Lung (tissue), 11 donors: ENCODE measurements at regions not wholly inside any gene's neighbourhood (a gene's known extent, or its start where the extent isn't known, plus 50 kb on each side); places are given as distances from the start of the nearest gene placed in this dataset.

ENCODE experiments used
- ATAC-seq: fragments of 200-7000 bp; cut with Tn5 transposase; one replicate; pipeline ENCODE4 v1.9.1; 2020; ENCODE audit warnings: moderate number of reproducible peaks; ENCODE audit not compliant: insufficient read depth, low FRiP score
- DNase-seq, 3 donors: peaks; one replicate each; pipeline ENCODE4 v3.0.0-alpha.2; 2013 to 2017
- H3K27ac ChIP-seq, 2 donors: one replicate each; pipeline ENCODE4 v1.5.1; 2013; ENCODE audit warnings: mild to moderate bottlenecking in 2 of 2, moderate library complexity in 2 of 2, control low read depth in 1 of 2, inconsistent platforms in 1 of 2, low read depth in 1 of 2, low read length in 1 of 2
- H3K27me3 ChIP-seq, 3 donors: one replicate each; pipeline ENCODE4 v1.5.1; 2013; ENCODE audit warnings: low read length in 2 of 3; ENCODE audit not compliant: control insufficient read depth in 3 of 3, insufficient read depth in 3 of 3
- H3K36me3 ChIP-seq, 4 donors: one replicate each; pipeline ENCODE4 v1.5.1; 2013; ENCODE audit warnings: low read length in 4 of 4, mild to moderate bottlenecking in 1 of 4, moderate library complexity in 1 of 4; ENCODE audit not compliant: control insufficient read depth in 4 of 4, insufficient read depth in 4 of 4
- H3K4me1 ChIP-seq, 5 donors: one replicate each; pipeline ENCODE4 v1.5.1; 2013; ENCODE audit warnings: low read length in 5 of 5, mild to moderate bottlenecking in 2 of 5, moderate library complexity in 1 of 5; ENCODE audit not compliant: control insufficient read depth in 5 of 5, insufficient read depth in 5 of 5
- H3K4me3 ChIP-seq: one replicate; pipeline ENCODE4 v1.5.1; 2013; ENCODE audit warnings: mild to moderate bottlenecking, control low read depth, moderate library complexity
- H3K9ac ChIP-seq, 2 donors: one replicate each; pipeline ENCODE4 v1.5.1; 2013; ENCODE audit warnings: low read length in 2 of 2, control low read depth in 1 of 2; ENCODE audit not compliant: insufficient read depth in 1 of 2
- H3K9me3 ChIP-seq, 4 donors: one replicate each; pipeline ENCODE4 v1.5.1; 2013; ENCODE audit warnings: low read length in 3 of 4, mild to moderate bottlenecking in 1 of 4, moderate library complexity in 1 of 4; ENCODE audit not compliant: control insufficient read depth in 4 of 4, insufficient read depth in 3 of 4
- WGBS, 2 donors: extraction: QIAGEN DNeasy Blood & Tissue Kit; methylation state at CpG; one replicate each; pipeline ENCODE4 v1.1.7; 2013; 5-methylcytosine and 5-hydroxymethylcytosine counted together
- TF ChIP-seq, protein P1 (sequence below): IDR thresholded peaks from 2 replicates; pipeline ENCODE4 v1.5.1; 2012; ENCODE audit warnings: mild to moderate bottlenecking; ENCODE audit errors: control extremely low read depth, extremely low read depth
- donor health status: control.
- donor health status: control.
- donor health status: Bipolar disorder and iron deficiency.
- donor health status: healthy.
- donor health status: DM: yes; HTN: yes; CAD: no.

DNA sequence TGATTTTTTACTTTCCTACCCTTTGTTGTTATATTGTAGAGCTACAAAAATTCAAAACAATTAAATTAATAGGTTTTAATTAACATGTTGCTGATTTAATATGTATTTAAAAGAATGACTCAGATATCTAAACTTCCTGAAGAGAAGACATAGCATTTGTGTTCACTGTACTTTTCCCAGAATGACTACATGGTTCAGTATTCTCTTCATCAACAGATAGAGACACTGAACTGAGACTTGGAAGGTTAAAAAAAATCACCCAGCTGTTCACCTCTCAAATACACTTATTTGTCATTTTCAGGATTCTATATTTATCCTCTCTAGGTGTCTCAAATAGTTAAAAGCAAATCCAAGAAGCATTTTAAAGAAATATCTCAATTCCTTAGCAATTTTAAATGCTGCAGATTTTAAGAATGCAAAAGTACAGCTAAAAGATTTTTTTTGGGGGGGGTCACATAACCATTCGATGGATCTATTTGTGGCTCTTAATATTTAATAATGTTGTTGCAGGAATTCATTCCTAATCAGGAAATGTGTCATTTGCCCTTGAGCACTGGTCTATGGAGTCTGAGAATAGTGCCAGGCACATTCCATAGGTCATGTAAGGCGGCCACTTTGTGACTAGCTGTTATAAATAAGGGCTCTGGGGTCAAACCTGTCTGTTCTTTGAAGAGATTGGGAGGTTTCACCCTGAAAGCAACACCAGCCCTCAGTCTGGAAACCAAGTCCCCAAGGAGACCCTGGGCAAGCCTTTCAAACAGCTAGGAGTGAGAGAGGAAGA lies 463.1 kb downstream of the NR2F1-AS1 start:
- H3K4me1 ChIP-seq, result peaks cover 0 to 15% (median 0%) of the 10 kb centered on the region in 5 donors
- no peak for ATAC-seq
- no peaks in the 10 kb centered on the region for H3K27me3 ChIP-seq
- no peak overlapping the region for H3K27ac ChIP-seq
- H3K9me3 ChIP-seq, result no peaks in the 10 kb centered on the region
- H3K36me3 ChIP-seq, result no peaks in the 10 kb centered on the region
- WGBS, 2 donors, result 54 to 61% methylated on average over 2 of the region's 2 CpGs
- DNase-seq, result no peak
- H3K9ac ChIP-seq, result no peak overlapping the region
- TF ChIP-seq, protein P1, sequence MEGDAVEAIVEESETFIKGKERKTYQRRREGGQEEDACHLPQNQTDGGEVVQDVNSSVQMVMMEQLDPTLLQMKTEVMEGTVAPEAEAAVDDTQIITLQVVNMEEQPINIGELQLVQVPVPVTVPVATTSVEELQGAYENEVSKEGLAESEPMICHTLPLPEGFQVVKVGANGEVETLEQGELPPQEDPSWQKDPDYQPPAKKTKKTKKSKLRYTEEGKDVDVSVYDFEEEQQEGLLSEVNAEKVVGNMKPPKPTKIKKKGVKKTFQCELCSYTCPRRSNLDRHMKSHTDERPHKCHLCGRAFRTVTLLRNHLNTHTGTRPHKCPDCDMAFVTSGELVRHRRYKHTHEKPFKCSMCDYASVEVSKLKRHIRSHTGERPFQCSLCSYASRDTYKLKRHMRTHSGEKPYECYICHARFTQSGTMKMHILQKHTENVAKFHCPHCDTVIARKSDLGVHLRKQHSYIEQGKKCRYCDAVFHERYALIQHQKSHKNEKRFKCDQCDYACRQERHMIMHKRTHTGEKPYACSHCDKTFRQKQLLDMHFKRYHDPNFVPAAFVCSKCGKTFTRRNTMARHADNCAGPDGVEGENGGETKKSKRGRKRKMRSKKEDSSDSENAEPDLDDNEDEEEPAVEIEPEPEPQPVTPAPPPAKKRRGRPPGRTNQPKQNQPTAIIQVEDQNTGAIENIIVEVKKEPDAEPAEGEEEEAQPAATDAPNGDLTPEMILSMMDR, result no peak
- no peak overlapping the region for H3K4me3 ChIP-seq

DNA sequence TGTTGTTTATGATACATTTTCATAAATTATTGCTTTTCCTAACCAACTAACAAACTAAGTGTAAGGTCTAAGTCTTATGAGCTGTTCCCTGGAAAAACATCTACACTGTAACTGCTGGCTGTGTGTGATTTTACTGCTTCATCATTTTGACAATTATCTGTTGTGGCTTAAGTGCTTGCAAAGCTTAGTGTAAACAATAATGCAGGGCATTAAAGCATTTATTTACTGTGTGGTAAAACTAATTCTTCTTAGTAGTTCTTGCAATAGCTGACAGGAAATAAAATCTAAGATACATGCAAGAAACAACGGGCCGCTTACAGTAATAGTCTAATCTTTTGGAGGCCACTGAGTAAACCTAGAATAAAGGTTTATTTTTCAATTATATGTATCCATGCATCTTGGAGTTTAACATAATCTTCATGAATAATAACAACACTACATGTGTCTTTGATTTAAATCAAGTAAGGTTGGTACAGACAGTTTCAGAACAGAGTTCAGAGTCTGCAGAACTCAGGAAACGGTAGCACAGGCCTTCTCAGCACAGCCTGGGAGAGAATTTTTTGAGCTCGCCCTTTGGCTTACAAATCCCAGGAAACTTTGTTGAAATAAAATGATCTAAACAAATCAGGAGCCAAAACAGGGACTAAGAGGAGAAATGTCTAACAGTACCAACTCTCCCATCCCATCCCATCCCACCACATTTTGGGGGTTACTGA lies 473.1 kb downstream of the NR2F1-AS1 start:
- TF ChIP-seq, protein P1, result no peak
- Histone ChIP-seq H3K36me3 (no peaks in the 10 kb centered on the region), H3K9me3 (no peaks in the 10 kb centered on the region), H3K27me3 (no peaks in the 10 kb centered on the region), H3K9ac (no peak overlapping the region), H3K4me1 (peaks cover 0 to 23% (median 0%) of the 10 kb centered on the region in 5 donors), H3K4me3 (no peak overlapping the region), H3K27ac (no peak overlapping the region)
- DNase-seq (peak in 1 of 3 donors; percentile 34), ATAC-seq (no peak)
- WGBS, 2 donors, result 67 to 69% methylated on average over 4 of the region's 4 CpGs

DNA sequence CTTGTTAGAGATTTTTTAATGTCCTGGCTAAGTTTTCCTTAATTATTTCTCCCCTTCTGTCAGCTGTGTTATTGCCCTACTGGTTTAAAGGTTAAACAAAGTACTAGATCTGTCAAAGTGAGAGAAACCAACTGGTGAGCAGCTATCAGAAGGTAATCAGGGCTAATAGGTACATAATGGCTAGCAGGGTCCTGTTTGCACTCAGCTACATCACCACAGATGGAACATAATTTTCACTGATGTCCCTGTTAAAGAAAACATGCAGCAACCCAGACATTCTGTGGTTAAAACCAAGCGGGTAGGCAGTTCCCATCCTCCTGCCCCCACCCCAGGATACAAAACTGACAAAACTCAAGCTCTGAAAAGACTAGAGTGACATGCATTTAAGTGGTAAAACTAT lies 473.9 kb downstream of the NR2F1-AS1 start:
- ATAC-seq, result no peak
- TF ChIP-seq, protein P1, result no peak
- H3K27me3 ChIP-seq, result no peaks in the 10 kb centered on the region
- 53 to 66% methylated on average over 1 of the region's 1 CpG for whole genome bisulfite sequencing, 2 donors
- peak in 1 of 3 donors; percentile 26 for DNase-seq
- no peak overlapping the region for H3K9ac ChIP-seq
- no peak overlapping the region for H3K27ac ChIP-seq
- H3K36me3 ChIP-seq, result no peaks in the 10 kb centered on the region
- H3K4me3 ChIP-seq, result no peak overlapping the region
- H3K4me1 ChIP-seq, result peaks cover 0 to 23% (median 0%) of the 10 kb centered on the region in 5 donors
- H3K9me3 ChIP-seq, result no peaks in the 10 kb centered on the region
